ENCODE measurements at regions not wholly inside any gene's neighbourhood (a gene's known extent, or its start where the extent isn't known, plus 50 kb on each side); places are given as distances from the start of the nearest gene placed in this dataset.

GRCh38 chr1:80392529-80392928 lies 1386.0 kb upstream of the ADGRL4 start:
- Histone ChIP-seq H3K27me3 (ENCODE audit: control insufficient read depth in 1 of 2, insufficient read depth in 2 of 2, low read length in 2 of 2) (no peaks in the 10 kb centered on the region), H2AFZ (ENCODE audit: low read length) (no peak overlapping the region), H4K20me1 (ENCODE audit: insufficient read depth, low read length) (no peaks in the 10 kb centered on the region), H3K4me1 (ENCODE audit: insufficient read depth, low read length) (no peaks in the 10 kb centered on the region), H3K9me3 (ENCODE audit: low read length) (peaks cover 43% of the 10 kb centered on the region), H3K4me2 (ENCODE audit: low read depth, low read length) (no peak overlapping the region), H3K4me3 (replicated peaks in 1 of 3; ENCODE audit: insufficient read depth in 1 of 3, low read depth in 2 of 3, low read length in 3 of 3) (no peak overlapping the region), H3K27ac (ENCODE audit: extremely low read length, insufficient read depth, low read length) (no peak overlapping the region), H3K36me3 (replicated peaks in 1 of 2; ENCODE audit: control insufficient read depth in 1 of 2, insufficient read depth in 2 of 2, low read length in 2 of 2) (no peaks in the 10 kb centered on the region), H3K9ac (ENCODE audit: insufficient read depth, low read depth, low read length) (no peak overlapping the region), H3K79me2 (ENCODE audit: insufficient read depth, low read length) (no peaks in the 10 kb centered on the region)
- intact Hi-C loops (cut with micrococcal nuclease; ENCODE audit: unreplicated experiment) (no loop called here), in situ Hi-C loops (cut with HindIII; ENCODE audit: extremely low pct_ligation_motif_present, low pct_unique_long_range_greater_than_20kb) (no loop called here)
- ATAC-seq: no peak
- no peak for FAIRE-seq
- DNase-seq (ENCODE audit: low spot score): peak; percentile 2
- ChIA-PET CTCF (ENCODE audit: low intra/inter-chr PET ratio, low total read pairs) (no interaction called here), POLR2A (no interaction called here)
- 0% methylated on average over 3 of the region's 3 CpGs for WGBS (ENCODE audit: low lambda C conversion rate)
- no TSS peak for BruUV-seq (replicated peaks)
- TF ChIP-seq SMARCE1 (IDR thresholded peaks at IDR 0.05; ENCODE audit: borderline replicate concordance) (no peak), ZNF431 (CRISPR knock-in tag; IDR thresholded peaks at IDR 0.05; ENCODE audit: borderline replicate concordance, low read depth) (no peak), KMT2B (CRISPR knock-in tag; IDR thresholded peaks at IDR 0.05) (no peak), THAP9 (CRISPR knock-in tag; IDR thresholded peaks at IDR 0.05; ENCODE audit: borderline replicate concordance) (no peak), ZNF674 (CRISPR knock-in tag; IDR thresholded peaks at IDR 0.05; ENCODE audit: low read depth) (no peak), KDM3A (CRISPR knock-in tag; IDR thresholded peaks at IDR 0.05; ENCODE audit: low read depth) (no peak), ZNF33A (CRISPR knock-in tag; IDR thresholded peaks at IDR 0.05; ENCODE audit: borderline replicate concordance) (no peak), NR2F1 (CRISPR knock-in tag; IDR thresholded peaks at IDR 0.05) (no peak), BCL6 (CRISPR knock-in tag; IDR thresholded peaks at IDR 0.05) (no peak), ZSCAN5A (CRISPR knock-in tag; IDR thresholded peaks at IDR 0.05; ENCODE audit: borderline replicate concordance) (no peak), DDIT3 (CRISPR knock-in tag; IDR thresholded peaks at IDR 0.05) (no peak), ZNF468 (CRISPR knock-in tag; IDR thresholded peaks at IDR 0.05) (no peak), ZNF772 (CRISPR knock-in tag; IDR thresholded peaks at IDR 0.05) (no peak), ASH2L (IDR thresholded peaks at IDR 0.05; ENCODE audit: insufficient read length, low read depth, low read length) (no peak), TBL1XR1 (IDR thresholded peaks at IDR 0.05; ENCODE audit: borderline replicate concordance, low read length, partially characterized antibody) (no peak), ZNF24 (IDR thresholded peaks at IDR 0.05) (no peak), E2F1 (CRISPR knock-in tag; IDR thresholded peaks at IDR 0.05) (no peak), ZNF557 (CRISPR knock-in tag; IDR thresholded peaks at IDR 0.05) (no peak), EZH2 (conservative IDR thresholded peaks at IDR 0.05; ENCODE audit: low read depth, low read length) (no peak)

Measured in HepG2 (cell line).